ENCODE measurements at regions not wholly inside any gene's neighbourhood (a gene's known extent, or its start where the extent isn't known, plus 50 kb on each side); places are given as distances from the start of the nearest gene placed in this dataset.

- H3K9me3 ChIP-seq (ENCODE audit: insufficient read depth, low read length), result no peaks in the 10 kb centered on the region
- H2AFZ ChIP-seq (ENCODE audit: low read depth, low read length), result no peak overlapping the region
- peaks cover 36% of the 10 kb centered on the region for H3K27me3 ChIP-seq (ENCODE audit: low read depth, low read length)
- TF ChIP-seq EZH2phosphoT487 (IDR thresholded peaks at IDR 0.05; ENCODE audit: low read depth), result no peak
- TF ChIP-seq, protein P1, sequence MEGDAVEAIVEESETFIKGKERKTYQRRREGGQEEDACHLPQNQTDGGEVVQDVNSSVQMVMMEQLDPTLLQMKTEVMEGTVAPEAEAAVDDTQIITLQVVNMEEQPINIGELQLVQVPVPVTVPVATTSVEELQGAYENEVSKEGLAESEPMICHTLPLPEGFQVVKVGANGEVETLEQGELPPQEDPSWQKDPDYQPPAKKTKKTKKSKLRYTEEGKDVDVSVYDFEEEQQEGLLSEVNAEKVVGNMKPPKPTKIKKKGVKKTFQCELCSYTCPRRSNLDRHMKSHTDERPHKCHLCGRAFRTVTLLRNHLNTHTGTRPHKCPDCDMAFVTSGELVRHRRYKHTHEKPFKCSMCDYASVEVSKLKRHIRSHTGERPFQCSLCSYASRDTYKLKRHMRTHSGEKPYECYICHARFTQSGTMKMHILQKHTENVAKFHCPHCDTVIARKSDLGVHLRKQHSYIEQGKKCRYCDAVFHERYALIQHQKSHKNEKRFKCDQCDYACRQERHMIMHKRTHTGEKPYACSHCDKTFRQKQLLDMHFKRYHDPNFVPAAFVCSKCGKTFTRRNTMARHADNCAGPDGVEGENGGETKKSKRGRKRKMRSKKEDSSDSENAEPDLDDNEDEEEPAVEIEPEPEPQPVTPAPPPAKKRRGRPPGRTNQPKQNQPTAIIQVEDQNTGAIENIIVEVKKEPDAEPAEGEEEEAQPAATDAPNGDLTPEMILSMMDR (IDR thresholded peaks at IDR 0.05; ENCODE audit: low read depth, low read length), result no peak
- H3K9ac ChIP-seq (ENCODE audit: low read length), result no peak overlapping the region
- H4K20me1 ChIP-seq (ENCODE audit: insufficient read depth, low read length), result no peaks in the 10 kb centered on the region
- no peak overlapping the region for H3K4me3 ChIP-seq (ENCODE audit: low read length)
- H3K79me2 ChIP-seq (ENCODE audit: low read length), result no peaks in the 10 kb centered on the region
- no peaks in the 10 kb centered on the region for H3K36me3 ChIP-seq (replicated peaks; ENCODE audit: low read depth, low read length)
- peaks cover 9% of the 10 kb centered on the region for H3K4me1 ChIP-seq (ENCODE audit: low read length)
- no peak overlapping the region for H3K27ac ChIP-seq (ENCODE audit: low read length)
- H3K4me2 ChIP-seq (ENCODE audit: low read length), result no peak overlapping the region
Measured at GRCh38 chr20:57012691-57013090, 253.8 kb downstream of the BMP7 start.

- peaks cover 4% of the 10 kb centered on the region for H3K4me1 ChIP-seq (ENCODE audit: low read length)
- no peak overlapping the region for H3K4me3 ChIP-seq (ENCODE audit: low read length)
- H4K20me1 ChIP-seq (ENCODE audit: insufficient read depth, low read length), result no peaks in the 10 kb centered on the region
- TF ChIP-seq EZH2phosphoT487 (IDR thresholded peaks at IDR 0.05; ENCODE audit: low read depth), result no peak
- TF ChIP-seq, protein P1 (IDR thresholded peaks at IDR 0.05; ENCODE audit: low read depth, low read length), result no peak
- H3K4me2 ChIP-seq (ENCODE audit: low read length), result no peak overlapping the region
- no peaks in the 10 kb centered on the region for H3K9me3 ChIP-seq (ENCODE audit: insufficient read depth, low read length)
- H3K79me2 ChIP-seq (ENCODE audit: low read length), result no peaks in the 10 kb centered on the region
- H3K27me3 ChIP-seq (ENCODE audit: low read depth, low read length), result peaks cover 30% of the 10 kb centered on the region
- no peak overlapping the region for H3K9ac ChIP-seq (ENCODE audit: low read length)
- H3K27ac ChIP-seq (ENCODE audit: low read length), result no peak overlapping the region
- H2AFZ ChIP-seq (ENCODE audit: low read depth, low read length), result no peak overlapping the region
- H3K36me3 ChIP-seq (replicated peaks; ENCODE audit: low read depth, low read length), result no peaks in the 10 kb centered on the region
Measured at GRCh38 chr20:57013217-57013616, 253.2 kb downstream of the BMP7 start.

DNA sequence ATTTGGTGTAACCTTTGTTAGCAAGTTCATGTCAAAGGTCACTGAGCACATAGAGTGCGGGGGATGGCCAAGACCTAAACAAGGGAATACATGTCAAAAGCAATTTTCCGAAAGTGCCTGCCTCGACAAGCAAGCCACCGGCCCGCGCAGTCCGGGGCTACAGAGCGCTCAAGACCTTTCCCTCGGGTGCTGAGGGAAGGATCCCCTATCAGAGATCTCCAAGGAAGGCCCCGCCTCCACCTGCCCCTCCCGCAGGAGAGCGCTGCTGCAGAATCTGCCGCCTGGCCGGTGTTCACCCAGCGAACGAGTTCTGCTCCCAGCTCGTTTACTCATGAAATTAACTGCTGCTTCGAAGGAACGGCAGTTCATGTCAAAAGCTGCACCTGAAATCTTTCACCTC, 252.7 kb downstream of the BMP7 start:
- Histone ChIP-seq H3K4me1 (ENCODE audit: low read length) (no peaks in the 10 kb centered on the region), H2AFZ (ENCODE audit: low read depth, low read length) (no peak overlapping the region), H3K9me3 (ENCODE audit: insufficient read depth, low read length) (no peaks in the 10 kb centered on the region), H3K4me2 (ENCODE audit: low read length) (no peak overlapping the region), H3K27me3 (ENCODE audit: low read depth, low read length) (peaks cover 27% of the 10 kb centered on the region), H3K79me2 (ENCODE audit: low read length) (no peaks in the 10 kb centered on the region), H3K27ac (ENCODE audit: low read length) (no peak overlapping the region), H3K4me3 (ENCODE audit: low read length) (no peak overlapping the region), H3K36me3 (replicated peaks; ENCODE audit: low read depth, low read length) (no peaks in the 10 kb centered on the region), H3K9ac (ENCODE audit: low read length) (no peak overlapping the region), H4K20me1 (ENCODE audit: insufficient read depth, low read length) (no peaks in the 10 kb centered on the region)
- TF ChIP-seq EZH2phosphoT487 (IDR thresholded peaks at IDR 0.05; ENCODE audit: low read depth), result no peak
- TF ChIP-seq, protein P1 (IDR thresholded peaks at IDR 0.05; ENCODE audit: low read depth, low read length), result no peak

DNA sequence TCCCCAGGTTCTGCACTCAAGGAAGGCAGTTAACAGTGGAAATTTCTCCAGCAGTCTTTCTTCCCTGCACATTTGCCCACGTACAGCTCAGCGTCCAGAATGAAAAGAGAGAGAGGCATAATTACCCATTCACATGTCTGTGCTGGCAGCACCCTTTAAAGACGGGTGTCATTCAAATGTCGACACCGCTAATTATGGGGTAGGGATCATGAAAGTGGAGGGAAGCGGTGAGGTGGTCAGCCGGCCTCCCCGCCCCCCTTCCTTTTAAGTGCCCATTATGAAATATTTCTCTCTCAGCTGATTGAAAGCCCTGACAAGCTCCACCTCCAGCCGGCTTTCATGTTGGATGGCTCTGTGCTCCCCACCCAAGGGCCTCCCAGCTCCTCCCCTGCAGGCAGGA, 246.1 kb downstream of the BMP7 start:
- Histone ChIP-seq H4K20me1 (ENCODE audit: insufficient read depth, low read length) (no peaks in the 10 kb centered on the region), H3K4me1 (ENCODE audit: low read length) (no peaks in the 10 kb centered on the region), H3K9me3 (ENCODE audit: insufficient read depth, low read length) (no peaks in the 10 kb centered on the region), H3K79me2 (ENCODE audit: low read length) (no peaks in the 10 kb centered on the region), H3K27ac (ENCODE audit: low read length) (no peak overlapping the region), H3K9ac (ENCODE audit: low read length) (no peak overlapping the region), H2AFZ (ENCODE audit: low read depth, low read length) (no peak overlapping the region), H3K4me3 (ENCODE audit: low read length) (no peak overlapping the region), H3K4me2 (ENCODE audit: low read length) (no peak overlapping the region), H3K36me3 (replicated peaks; ENCODE audit: low read depth, low read length) (no peaks in the 10 kb centered on the region), H3K27me3 (ENCODE audit: low read depth, low read length) (peaks cover 49% of the 10 kb centered on the region)
- TF ChIP-seq, protein P1 (IDR thresholded peaks at IDR 0.05; ENCODE audit: low read depth, low read length), result no peak
- no peak for TF ChIP-seq EZH2phosphoT487 (IDR thresholded peaks at IDR 0.05; ENCODE audit: low read depth)
